Stimulated activated CD4-positive, alpha-beta T cell treated with anti-CD3 and anti-CD28 coated beads, Interleukin-1b, Interleukin-23, amount 100 ng/mL, for 48 hours (primary cell): ENCODE measurements at regions not wholly inside any gene's neighbourhood (a gene's known extent, or its start where the extent isn't known, plus 50 kb on each side); places are given as distances from the start of the nearest gene placed in this dataset.

ENCODE experiments used
- DNase-seq: peaks from one replicate; pipeline ENCODE4 v3.0.0-alpha.2; 2020

DNA sequence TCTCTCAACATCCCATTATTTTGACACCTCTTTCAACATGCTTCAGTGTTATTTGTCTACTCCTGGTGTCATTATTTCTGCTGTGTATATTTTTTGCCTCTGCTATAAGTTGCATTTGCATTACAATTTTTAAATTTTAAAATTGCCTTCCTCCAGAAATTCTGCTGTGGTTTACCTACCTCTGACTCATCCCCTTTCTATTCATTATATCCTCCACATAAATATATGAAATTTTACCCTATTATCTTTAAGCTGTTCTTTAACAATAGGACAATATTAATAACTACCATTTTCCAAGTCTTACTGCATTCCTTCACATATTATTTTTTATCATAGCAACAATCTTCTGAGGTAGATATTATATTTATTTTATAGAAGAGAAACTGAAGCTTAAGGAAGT is 178.1 kb upstream of the NRIP1 start:
- no peak for DNase-seq

DNA sequence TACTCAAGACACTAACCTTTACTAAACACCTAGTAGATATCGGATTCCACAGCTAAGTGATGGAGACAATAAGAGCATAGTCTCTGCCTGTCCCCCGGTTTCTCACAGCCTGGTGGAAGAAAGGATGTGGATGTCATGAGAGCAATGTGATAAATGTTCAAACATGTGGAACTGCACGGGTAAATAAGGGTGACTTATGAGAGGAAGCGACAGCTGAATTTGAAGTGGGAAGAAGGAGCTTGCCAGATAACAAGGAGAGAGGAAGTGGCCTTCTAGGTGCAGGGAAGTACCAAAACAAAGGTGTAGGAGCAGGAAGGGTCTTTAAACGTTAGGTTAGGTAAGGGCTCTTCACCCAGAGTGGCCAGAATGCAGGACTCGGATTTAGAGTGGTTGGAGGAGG is 178.6 kb upstream of the NRIP1 start:
- DNase-seq = no peak

DNA sequence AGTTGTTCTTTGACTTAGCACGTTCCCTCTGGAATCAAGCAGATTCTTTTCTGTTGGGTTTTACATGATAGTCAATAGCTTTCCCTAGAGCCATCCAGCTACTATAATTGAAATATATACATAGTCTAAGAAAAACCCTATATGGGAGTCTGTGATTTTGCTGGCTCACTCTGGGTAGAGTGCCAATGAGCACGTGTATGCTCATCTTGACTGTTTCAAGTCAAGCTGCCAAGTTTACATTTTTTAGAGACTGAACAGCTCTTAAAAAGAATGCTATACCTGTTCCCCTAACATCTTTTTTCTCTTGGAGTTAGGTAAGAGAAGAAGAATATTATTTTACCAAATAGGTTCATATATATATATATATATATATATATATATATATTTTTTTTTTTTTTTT is 182.8 kb upstream of the NRIP1 start:
- no peak for DNase-seq

DNA sequence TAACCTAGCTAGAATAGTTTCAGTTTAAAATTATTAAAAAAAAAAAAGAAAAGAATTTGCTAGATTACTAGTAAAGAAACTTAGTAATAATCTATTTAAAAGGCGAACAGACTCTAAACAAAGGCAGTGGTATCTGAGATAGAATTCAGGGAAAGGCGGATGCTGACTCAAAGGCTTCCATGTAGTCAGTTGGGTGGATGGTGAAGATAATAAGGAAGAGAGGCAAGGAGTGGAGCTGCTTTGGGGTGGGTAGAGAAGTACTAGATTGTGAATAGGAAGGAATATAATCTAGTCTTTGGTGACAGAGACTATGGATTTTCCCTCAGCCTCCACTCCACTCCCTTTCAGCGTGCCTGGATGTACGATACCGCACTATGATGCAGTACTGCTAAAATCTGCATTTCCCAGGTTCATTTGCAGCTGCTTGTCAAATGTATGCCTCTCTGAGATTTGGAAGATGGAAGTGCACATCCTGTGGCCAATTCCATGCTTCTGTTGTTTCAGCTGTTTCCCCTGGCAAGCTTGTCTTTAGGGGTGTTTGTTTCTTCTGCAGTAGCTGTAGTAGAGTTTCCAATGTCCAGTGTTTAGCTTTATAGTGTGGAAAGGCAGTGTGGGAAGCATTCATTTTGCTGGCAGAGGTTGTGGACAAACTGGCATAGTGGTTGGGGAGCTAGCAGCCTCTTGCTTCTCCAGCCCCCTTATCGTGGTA is 184.6 kb upstream of the NRIP1 start:
- no peak for DNase-seq

DNA sequence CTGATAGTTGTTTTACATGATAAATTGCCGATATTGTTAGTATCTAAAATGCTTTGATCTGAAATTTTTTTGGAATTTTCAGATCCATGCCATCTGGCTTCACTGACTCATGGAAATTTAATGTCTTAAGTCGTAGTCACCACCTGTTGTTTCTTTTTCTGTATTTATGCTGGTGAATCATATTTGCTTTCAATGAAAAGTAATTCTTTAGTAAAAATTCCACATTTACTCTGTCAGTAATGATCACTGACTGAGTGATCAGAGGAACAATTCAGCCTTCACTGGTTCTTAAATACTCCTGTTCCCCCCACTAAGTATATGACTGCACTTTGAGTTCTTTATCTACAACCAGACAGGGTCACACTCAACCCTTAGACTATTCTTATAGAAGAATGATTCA is 185.6 kb upstream of the NRIP1 start:
- no peak for DNase-seq

DNA sequence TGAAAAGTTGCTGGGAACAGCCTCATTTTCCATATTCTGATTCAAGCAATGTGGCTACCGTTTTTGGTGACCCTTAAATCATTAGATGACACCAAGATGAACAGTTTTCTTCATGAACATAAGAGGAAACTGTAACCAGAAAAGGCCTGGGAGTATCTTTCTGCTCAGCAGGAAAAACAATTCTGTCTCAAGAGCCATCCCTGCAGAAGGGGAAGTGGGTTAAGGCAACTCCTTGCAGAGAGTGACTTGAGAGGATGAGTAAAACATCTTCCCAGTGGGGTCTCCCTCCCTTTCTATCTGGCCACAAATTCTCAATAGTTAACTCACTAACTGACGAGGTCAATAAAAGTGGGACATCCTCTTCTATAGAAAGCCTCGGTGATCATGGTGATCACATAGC is 187.6 kb upstream of the NRIP1 start:
- DNase-seq = no peak

DNA sequence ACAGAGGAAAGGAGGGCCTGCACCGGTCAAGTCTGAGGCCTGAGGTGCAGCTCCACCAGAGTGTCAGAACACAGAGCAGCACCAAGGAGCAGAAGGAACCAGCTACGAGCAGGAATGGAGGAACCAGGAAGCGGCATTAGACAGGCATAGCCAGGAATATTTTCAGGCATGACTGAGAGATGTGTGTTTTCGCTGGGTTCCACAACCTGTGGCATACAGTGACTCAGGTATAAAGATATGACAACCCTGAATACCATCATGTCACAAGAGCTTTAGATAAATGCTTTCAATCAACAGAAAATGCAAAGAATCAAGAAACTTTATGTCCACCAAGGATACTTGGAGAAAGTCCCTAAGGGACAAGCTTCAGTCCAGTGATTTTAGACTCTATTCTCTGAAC is 189.3 kb upstream of the NRIP1 start:
- no peak for DNase-seq

DNA sequence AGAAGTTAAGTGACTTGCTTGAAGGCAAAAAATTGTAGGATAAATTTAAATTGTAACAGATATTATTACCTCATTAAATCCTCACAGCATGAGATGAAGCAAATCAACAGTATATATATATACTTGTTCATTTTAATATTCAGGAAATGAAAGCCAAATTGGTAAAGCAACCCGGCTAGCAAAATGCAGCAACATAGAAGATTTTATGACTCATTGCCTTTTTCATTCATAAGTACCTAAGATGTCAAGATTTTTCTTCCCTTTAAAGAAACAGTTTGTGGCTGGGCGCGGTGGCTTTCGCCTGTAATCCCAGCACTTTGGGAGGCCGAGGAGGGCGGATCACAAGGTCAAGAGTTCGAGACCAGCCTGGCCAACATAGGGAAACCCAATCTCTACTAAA is 190.5 kb upstream of the NRIP1 start:
- DNase-seq = no peak

DNA sequence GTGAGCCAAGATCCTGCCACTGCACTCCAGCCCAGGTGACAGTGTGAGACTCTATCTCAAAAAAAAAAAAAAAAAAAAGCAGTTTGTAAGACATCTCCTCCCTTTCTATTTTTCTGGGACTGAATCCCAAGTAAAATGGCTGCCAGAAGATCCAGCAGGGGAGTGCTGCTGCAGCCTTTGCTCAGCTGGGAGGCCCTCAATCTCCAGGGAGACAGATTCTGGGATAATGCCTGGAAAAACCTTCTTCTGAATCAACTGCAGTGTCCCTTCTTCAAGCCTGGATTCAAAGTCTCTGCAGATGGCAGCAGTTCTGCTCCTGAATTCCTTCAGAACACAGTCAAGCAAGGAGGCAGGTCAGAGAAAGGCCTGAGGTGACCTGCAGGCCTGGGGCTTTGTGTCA is 191.0 kb upstream of the NRIP1 start:
- no peak for DNase-seq

DNA sequence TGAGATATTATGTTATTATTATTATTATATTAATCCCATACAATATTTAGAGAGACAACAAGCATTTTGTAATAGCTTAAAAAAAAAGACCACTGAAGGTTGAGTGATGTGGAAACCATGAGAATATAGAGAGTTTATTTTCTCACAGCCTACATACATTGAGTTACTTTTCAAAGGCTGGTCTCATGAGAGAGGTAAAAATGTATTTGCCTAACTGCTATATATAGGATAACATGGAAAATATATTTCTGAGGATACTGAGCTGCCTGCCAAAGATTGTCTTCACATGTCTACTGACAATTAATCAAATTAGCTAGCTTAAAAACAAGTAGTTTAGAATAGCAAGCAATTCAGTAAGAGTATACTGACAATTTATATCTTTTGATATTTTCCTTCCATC is 192.2 kb upstream of the NRIP1 start:
- no peak for DNase-seq

DNA sequence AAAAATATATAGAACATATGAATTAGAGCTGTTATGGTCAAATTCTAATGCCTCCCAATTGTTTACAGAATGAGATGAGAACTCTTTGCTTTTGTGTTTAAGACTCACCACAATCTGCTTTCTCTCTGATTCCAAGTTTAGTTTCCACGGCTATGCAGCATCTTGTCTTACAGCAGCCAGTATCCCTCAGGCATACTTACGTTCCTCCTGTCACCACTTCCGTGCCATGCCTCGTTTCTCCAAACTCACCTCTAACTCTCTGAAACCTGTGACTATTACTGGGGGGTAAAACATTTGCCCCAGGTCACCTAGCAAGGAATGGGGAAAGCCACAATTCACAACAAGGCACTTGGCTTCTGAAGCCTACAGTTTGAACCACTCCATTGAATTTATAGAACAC is 192.8 kb upstream of the NRIP1 start:
- DNase-seq = no peak

DNA sequence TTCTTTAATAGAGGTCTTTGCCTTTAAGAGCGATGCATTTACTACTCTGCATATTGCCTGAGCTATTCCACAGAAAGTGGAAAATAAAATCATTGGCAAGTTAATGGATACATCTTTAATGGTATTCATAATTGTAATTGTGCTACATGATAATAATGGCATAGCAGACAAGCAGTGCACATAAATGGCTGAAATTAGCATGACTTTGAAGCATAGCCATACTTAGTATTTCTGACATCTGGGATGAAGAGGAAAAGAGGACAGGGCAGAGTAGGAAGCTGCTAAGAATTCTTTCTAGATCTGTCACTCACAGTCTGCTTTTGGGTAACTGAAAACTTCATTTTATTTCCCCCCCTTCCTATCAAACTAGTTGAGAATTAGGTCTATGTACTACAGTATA is 195.0 kb upstream of the NRIP1 start:
- no peak for DNase-seq

DNA sequence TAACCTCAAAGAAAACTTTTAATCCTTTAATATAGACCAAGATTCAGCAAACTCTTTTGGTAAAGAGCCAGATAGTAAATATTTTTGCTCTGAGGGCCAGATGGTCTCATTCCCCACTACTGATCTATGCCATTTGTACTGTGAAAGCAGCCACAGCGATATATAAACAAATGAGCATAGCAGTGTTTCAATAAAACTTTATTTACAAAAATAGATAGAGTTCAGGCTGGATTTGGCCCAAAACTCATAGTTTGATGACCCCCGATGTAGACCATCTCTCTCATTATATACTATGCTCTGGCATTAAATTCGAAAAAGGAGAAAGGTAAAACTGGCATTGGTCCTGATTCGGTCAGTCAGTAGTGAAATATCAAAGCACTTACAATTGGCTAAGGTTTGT is 195.8 kb upstream of the NRIP1 start:
- no peak for DNase-seq

DNA sequence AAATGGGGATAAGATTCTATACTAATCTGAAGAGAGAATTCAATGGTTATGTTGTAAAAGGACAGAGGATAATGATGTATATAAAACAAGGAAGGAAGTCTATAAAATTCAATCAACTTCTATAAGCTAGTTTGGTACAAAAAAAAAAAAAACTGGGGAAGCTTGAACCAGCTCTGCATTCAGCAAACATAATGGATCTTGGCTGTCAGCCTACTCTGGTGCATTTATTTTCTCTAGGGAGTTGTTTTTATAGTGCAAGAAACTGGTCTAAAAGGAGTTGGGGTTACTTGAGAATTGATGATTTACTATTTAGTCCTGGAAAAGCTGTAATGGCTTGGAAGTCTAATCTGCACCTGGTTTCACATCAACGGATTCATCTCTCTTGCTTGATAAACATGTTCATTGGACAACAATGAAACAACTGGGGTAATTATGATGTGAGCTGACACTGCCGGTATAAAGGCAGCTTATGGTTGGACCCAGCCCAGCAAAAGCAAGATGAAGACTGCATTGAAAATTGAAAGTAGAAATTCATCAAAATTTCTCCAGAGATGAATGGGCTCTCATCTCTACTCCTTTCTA is 199.4 kb upstream of the NRIP1 start:
- no peak for DNase-seq

DNA sequence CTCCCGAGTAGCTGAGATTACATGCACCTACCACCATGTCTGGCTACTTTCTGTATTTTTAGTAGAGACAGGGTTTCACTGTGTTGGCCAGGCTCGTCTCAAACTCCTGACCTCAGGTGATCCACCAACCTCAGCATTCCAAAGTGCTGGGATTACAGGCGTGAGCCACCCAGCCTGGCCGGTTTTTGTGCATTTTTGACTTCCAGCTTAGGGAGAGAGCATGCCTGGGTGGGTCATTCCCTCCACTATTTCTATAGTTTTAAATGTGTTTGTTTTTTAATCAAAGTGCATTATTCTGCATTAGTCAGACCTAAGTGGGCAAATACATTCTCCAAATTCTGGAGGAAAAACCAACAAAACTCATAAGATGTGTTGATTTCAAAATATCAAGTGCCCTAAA is 207.4 kb upstream of the NRIP1 start:
- DNase-seq = no peak

DNA sequence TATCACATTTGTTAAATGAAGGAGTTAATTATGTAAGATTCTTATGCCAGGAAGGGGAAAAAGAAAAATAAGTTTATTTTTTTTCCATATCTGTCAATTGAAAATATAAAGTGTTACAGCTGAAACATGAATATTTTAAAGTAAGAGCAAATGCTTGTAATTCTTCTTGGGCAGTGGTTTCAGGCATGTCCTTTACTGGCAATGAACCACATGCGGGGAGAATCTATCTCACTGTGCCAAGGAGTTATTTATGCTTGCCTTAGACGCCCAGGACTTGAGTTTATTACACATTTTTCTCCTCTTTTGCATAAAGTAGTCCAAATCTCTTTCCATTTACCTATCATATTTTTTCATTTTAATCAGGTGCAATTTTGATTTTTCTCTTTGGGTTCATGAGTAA is 207.8 kb upstream of the NRIP1 start:
- no peak for DNase-seq

DNA sequence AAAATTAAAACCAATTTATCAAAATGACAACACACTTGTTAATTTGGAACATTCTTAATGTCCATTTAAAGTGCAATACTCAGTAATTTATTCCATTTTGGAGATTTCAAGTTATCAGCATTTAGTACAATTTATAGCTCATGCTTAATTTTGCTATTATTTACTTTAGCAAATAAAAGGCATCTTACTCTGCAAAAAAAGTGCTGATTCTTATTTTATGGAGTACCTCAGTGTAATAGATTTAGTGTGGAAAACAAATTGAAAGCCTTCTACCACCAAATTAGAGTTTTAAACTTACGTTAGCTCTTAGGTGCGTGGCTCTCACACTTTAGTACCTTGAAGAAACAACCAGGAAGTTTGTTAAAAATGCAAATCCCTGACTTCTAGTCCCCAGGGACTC is 208.4 kb upstream of the NRIP1 start:
- no peak for DNase-seq

DNA sequence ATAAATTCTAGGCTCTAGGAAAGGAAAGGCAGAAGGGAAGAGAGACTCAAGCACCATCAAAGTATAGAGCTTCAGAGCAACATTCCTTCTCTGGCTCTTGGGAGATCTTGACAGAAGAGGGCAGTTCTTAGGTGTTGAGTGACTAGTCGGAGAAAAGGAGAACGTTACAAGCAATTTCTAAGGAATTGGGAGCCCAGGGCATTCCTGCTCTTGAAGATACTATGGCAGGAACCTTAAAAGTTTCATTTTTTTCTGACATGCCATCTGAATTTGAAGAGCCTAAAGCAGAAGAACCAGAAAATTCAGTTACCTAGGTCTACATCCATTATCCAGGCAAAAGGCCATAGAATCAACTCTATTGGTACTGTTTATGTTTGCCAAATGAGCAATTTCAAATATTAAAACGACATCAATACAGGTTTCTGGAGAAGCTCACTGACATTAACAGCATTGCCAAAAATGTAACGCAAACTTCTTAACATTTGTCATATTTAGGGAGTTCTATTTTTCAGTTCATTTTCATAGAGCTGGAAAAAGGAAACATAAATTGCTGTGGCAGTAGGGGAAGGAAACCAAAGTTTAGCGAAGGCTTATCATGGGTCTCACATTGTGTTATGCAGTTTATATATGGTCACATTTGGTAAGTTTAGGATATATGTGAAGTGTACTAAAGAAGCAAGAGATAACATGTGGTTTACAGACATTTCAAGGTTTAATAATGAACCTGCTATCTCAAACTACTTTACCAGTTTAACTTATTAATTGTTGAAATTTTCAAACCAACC is 210.1 kb upstream of the NRIP1 start:
- DNase-seq = no peak

DNA sequence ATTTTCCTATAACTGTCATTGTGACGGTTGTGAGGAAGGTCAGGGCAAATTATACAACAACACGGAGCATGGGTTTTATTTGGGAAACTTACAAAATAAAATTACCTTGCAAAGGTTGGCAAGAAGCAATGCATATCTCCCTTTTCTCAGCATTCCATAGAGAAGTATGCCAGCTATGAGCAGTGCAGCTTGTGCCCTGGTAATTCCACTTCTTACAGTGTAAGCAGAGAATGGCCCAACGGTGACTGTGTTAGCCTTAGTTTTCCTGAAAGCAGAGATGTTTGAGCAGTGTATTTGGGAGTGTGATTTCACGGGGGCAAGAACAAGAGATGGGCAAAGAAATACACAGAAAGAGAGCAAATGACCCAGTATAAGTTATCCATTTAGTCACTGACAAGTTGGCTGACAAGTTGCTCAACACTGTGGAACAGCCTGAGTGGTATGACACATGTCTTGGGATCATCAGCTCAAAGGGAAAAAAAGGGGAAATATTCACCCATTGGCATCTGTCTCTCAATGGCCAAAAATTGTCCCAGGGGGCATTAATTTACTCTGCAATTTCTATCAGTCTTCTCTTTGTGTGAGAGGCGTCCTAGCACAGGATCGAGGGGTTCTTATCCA is 210.9 kb upstream of the NRIP1 start:
- no peak for DNase-seq

DNA sequence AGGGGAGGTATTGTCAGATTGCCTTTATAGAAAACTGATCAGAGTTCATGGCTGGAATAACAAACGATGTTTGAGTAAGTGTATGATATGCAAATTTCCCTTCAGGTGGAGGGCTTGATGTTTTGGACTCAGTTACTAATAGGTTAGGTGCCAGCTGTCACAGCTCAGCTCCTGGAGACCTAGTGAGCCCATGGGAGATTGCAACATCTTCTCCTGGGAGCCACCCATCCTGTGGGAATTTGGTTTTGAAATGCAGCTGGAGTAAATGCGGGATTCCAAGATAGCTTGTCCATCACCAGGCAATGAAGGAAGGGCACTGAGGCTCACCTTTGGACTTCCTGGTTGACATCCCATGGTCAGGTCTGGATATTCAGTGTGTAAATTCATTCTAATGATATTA is 211.4 kb upstream of the NRIP1 start:
- DNase-seq = no peak

DNA sequence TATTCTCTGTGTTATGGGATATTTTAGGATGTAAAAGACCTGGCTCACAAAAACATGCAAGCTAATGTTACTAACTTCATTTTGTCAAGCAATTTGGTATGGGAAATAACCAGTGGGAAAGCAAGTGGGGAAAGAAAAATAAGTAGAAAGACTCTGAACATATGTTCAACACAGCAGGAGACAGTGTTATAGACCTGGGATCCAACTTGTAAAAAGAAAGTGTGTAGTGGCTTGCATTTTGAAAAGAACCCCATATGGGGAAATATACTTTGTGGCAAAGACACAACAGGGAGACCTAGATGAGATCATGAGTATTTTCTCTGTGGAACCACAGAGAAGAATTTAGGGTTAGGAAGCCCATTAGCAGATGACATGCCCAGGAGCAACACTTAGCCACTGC is 212.7 kb upstream of the NRIP1 start:
- DNase-seq = no peak

DNA sequence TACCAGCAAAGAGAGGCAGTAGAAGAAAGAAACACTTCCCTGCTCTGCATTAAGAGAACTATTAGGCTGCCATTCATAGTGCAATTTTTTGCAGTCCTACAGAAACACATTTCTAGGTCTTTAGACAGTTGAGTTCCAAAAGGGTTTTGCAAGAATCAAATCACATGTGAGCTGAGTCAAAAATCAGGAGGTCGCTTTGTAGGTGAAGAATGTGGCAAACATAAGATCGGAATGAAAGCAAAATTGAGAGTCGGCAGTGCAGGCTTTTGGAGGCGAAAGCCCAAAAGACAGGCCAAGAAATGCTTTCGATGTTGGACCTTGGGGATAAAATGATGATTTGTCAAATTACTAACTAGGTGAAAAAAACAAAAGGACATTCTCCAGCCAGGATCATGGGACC is 213.5 kb upstream of the NRIP1 start:
- DNase-seq = no peak

DNA sequence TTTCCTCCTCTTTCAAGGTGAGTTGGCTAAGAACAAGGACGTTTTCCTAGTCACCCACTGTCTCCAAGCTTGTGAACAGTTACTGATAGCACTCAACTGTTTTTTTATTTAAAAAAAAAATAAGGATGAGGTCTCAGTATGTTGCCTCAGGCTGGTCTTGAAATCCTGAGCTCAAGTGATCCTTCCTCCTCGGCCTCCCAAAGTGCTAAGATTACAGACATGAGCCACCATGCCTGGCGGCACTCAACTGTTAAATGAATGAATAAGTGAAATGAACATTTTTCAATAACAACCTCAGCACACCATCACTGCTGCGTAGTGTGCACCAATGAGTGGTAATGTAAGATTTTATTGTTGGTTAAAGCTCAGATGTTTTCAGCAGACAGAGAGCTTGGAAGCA is 214.1 kb upstream of the NRIP1 start:
- no peak for DNase-seq

DNA sequence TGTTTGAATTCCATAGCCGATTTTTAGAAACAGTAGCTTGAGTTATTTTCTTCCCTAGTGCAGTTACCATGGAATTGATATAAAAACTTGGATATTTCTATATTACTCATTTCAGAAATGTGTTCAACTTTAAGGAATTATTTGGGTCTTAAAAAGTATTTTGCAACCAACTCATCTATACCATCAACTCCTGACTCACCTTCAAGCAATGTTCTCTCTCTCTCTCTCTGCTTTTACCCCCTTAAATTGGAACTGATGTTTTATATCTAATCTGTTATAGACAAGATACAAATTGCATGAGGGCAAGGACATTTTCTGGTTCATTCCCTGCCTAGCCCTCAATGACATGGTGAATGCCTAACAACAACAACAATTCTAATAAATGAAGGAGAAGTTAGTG is 214.7 kb upstream of the NRIP1 start:
- DNase-seq = no peak
